GM21529 (cell line): ENCODE measurements at regions not wholly inside any gene's neighbourhood (a gene's known extent, or its start where the extent isn't known, plus 50 kb on each side); places are given as distances from the start of the nearest gene placed in this dataset.

Experiments used
- ATAC-seq: cut with Tn5 transposase; IDR thresholded peaks from one replicate; pipeline ENCODE4 v1.9.1; 2021; ENCODE audit not compliant: unreplicated experiment

DNA sequence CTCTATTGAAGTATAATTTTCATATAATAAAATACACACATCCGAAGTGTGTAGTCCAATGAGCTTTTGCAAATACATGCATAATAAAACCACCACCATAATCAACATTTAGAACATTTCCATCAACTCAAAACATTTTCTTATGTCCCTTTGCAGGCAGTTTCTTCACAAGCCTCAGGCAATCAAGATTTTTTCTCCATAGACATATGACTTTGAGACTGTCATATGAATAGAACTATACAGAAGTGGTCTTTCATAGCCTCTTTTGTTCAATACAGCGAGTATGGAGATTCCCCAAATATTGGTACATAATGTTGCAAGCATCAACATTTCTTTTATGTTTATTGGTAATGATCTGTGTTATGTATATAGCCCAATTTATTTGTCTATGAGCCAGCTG is 983.2 kb downstream of the CDH11 start:
- ATAC-seq = no peak

DNA sequence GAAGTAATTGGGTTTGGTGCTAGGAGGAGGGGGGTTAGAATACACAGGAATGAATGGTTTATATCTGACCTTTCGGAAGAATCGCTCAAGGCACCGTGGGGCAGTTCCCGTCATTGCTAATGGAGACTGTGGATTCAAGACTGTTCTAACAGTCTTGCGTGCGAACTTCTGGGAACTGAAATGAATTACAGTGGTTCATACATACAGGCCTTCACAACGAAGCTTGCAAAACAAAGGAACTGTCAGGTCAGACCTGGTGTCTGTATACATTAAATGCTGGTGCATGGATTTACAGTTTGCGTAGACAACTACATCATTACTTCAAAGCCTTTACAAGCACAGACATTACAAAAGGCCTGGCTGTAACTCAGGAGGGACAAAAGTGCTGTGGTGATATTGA is 983.9 kb downstream of the CDH11 start:
- ATAC-seq = no peak

DNA sequence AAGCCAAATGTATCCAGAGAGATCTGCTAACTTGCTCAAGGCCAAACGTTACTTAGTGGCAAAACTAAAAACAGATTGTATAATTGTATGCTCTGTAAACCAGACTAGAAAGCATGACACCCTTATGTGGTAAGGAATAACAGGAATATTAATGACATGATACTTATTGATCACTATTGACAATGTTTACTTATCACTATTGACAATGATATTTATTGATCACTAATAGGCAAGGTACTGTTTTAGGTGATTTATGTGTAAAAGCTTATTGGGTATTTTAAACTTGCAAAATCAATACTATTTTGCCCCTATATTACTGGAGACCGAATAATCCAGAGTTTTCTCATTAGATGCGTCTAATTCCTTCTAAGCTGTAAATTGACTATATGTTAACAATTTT is 985.1 kb downstream of the CDH11 start:
- ATAC-seq = no peak

DNA sequence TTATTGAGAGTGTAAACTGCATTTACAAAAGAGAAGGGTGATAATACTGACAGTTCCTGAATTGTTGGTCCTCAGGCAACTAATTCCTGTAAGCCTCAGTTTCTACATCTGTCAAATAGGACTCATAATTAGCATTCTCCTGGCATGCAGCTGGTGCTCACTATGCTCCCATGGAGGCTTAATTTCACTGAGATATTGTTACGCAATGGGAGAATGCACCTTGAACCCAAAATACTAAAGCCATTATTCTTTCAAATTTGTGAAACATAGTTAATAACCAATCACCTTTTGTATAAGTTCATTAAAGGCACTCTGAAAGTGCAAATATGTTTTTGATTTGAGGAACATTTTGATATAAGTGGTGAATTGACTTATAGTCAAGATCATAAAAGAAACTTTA is 985.5 kb downstream of the CDH11 start:
- no peak for ATAC-seq

DNA sequence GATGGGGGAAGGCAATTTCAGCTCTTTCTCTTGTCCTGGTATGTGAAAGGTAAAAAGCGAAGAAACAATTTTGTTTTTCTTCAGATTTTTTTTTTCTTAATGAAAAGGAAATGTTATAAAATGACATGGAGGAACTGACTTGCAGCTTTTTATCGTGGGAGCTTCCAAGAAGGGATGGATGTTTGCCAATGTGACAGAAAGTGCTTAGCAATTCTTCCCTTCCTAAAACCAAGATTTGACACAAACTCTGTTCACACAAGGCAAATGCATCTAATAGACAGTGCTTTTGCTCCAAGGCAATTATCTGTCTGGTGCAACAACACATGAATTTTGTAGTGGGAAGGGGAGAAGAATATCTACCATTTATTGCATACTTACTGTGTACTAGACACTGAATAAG is 988.5 kb downstream of the CDH11 start:
- ATAC-seq = no peak

DNA sequence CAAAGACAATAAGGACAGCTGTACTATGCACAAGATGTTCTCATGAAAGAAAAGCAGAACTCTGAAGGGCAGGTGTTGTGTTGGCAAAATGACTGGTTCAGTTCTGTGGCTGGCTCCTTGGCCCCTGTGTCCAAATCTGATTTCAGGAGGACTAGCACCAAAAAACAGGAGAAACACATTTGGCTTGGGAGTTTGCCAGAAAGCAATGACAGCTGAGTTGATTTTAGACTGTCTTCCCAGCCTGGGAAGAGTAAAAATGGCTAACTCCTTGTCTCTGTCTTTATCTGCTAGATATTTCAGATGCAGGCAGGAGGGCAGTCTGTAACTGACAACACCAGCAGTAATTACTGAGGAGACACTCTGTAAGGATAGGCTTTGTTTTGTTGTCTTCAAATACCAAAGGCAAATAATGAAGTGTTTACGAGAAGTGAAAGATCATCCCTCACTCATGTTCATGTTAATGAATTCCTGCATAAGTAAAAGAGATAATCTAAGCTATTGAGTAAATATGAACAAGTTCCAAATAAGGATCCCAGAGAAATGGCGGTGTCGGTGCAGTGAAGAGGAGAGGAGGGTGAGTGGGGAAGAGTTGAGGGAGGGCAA is 989.0 kb downstream of the CDH11 start:
- no peak for ATAC-seq

DNA sequence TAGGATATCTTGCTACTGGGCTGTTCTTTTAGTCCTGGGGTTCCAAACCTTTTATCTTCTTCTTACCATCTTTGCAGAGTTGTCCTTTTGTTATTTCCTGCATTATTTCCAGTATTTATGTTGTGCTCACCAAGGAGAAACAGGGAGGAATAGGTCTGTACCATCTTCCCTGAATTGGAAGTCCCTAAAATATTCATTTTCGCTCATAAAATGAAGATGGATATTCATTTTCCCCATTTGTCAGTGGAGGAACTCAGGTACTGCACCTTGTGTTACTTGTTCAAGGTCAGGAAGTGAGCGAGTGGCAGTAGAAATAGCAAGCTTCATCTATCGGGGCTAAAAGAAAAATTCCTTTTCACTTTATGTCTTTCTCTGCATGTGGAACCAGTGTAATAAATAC is 989.7 kb downstream of the CDH11 start:
- no peak for ATAC-seq

DNA sequence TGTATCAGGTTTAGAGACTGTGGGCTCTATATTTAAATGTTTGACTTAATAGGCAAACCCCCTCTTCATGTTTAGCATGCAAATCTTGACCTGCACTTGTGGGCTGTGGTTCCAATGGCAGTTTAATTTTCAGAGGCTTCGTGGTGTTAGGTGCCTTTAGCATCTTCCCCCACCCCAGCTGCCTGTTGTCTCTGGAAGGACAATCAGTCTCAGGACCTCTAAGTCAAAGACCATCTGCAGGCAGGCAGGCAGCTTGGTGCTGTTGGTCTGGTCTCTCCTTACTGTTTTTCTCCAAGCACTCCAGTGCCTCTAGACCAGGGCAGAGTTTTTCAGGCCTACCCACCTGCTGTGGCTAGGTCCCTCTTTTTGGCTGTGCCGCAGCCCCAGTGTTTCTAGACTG is 990.4 kb downstream of the CDH11 start:
- no peak for ATAC-seq

DNA sequence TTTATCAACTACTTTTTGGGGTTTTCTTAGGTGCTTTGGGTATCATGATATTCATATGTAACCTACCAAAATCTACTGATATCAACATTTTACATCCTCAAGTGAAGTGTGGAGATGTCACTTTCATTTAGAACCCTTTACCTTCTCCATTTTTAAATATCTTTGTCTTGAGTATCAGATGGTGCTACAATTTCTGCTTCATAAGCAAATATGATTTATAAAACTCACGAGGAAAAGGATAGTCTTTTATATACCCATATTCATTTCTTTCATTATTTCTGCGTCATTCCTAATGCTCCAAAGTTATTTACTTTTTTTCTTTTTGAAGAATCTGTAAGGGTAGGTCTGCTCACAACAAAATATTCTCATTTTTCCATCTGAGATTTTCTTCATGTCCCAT is 991.7 kb downstream of the CDH11 start:
- no peak for ATAC-seq

DNA sequence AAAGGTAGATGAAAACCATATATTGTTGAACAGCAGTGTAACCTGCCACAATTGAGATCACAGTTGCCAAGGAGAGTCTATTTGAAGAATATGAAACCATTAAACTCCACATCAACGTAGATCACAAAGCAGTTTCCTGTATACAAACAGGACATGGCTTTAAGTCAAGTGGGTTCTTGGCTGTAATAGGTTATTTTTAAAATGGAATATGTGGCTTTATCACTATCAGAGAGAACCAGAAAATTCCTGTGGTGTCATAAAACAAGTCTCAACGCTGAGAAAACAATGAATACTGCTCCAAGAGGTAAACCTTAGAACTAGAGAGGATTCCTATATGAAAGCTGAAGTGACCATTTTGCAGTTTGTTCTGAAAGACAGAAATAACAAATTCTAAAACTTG is 999.7 kb downstream of the CDH11 start:
- no peak for ATAC-seq

DNA sequence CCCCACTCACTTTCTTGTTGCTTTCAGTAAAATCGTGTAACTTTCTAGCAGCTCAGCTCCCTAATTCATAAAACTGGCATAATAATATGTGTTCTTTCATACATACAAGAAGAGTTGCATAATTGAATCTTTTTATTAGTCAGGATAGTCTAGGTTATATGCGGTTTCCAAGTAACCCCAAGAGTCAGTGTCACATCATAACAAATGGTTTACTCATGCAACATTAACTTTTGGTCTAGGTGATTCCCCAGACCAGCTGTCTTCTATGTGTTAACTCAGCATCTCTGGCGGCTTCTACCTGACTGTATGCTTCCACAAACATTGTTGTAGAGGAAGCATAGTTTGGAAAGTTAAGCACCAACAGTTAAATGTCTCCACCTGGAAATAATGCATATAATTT is 1000.4 kb downstream of the CDH11 start:
- no peak for ATAC-seq

DNA sequence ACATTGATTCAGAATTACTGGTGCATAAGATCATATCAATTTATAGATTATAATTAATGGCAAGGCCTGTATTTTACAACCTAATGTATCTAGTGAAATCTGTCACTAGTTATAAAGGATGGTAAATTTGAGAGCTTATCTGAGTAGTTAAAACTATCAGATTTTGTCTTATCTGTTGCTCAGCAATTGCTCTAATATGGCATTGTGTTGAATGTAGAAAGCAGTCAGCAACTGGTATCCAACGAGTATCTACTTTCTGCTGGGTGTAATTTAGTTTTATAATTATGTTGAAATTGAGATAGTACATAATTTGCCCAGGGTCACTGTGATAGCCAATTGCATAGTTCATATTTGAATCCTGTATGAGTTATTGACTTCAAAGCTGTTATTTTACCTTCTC is 1005.7 kb downstream of the CDH11 start:
- ATAC-seq = no peak

DNA sequence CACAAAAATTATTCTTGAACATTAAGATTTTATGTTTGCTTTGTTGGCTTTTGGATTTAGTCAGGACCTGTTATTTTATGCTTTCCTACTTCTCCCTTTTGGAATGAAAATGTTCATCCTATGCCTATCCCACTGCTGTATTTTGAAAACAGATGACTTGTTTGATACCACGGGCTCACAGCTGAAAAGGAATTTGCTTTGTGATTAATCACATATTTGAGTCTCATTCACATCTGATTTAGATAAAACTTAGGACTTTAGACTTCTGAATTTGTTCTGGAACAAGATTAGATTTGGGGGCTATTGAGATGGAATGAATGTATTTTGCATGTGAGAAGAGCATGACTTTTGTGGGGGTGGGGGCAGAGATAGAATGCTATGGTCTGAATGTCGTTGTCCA is 1012.6 kb downstream of the CDH11 start:
- no peak for ATAC-seq

DNA sequence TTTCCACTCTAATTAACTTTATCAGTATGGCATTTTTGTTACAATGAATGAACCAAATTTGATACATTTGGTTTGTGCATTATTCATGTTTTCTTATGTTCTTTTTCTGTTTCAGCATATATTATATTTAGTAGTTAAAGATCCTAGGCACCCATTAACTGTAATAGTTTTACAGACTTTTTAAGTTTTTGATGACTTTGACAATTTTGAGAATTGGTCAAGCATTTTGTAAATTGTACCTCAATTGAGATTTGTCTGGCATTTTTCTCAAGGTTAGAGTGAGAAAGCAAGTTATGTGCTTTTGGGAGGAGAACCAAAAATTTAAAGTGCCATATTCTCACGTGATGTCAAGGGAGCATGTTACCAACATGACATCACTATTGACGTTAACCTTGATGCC is 1019.2 kb downstream of the CDH11 start:
- ATAC-seq = no peak

DNA sequence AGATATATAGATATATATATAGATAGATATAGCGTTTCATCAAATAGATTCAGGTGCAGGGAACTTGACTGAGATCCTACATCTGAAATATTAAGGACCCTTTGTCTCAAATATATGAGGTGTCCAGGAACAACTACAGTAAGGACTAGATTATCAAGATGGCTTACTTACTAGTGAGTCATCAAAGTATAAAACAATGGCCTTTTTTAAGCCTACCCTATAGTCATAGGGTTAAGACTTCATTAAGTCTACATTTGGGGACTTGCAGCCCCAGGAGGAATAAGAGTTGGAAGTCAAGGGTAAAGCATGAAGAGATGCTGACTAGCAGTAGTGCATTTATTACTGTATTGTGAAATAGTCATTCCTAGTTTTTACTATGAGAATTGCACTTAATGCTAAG is 1023.4 kb downstream of the CDH11 start:
- ATAC-seq = no peak

DNA sequence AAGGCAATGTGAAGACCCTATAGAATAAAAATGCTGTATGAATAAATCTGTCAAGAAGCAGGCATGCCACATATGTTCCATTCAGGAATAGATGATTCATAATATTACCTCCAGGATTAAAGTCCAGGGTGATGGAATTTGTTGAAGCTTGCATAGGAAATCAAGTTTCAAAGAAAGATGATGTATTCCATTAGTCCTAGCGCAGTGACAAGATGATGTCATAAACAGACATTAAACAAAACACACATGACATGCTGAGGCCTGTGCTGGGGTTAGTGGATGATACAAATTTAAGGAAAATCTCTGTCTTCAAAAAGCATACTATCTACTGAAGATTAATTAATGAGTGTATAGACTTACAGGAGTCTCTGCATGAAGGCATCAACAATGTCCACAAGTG is 1025.2 kb downstream of the CDH11 start:
- no peak for ATAC-seq

DNA sequence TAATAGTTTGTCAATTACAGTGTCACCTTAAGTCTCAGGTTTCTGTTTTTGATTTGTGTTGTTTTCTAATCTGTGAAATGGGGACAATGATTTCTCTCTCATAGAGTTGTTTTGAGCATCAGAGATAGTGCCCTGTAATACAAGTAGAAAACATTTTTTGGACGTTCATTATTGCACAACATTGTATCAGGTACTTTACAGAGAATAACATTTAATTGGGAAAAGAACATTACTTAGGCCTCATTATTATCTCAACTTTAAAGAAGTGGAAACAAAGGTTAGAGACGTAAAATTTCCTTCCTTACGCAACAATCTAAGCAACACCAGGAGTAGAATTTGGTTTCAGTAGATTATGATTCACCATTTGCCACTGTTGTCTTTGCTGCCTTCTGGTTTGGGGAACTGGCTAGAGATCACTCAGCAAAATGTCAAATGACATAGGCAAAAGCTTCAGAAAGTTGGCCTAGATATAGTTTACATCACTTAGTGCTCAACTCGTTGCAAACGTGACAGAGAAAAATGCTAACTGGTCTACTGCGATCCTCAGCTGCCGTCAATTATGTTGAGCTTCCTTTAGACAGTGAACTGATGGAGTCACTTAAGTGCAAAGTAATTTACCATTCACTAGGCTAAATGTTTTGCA is 1026.8 kb downstream of the CDH11 start:
- ATAC-seq = no peak

DNA sequence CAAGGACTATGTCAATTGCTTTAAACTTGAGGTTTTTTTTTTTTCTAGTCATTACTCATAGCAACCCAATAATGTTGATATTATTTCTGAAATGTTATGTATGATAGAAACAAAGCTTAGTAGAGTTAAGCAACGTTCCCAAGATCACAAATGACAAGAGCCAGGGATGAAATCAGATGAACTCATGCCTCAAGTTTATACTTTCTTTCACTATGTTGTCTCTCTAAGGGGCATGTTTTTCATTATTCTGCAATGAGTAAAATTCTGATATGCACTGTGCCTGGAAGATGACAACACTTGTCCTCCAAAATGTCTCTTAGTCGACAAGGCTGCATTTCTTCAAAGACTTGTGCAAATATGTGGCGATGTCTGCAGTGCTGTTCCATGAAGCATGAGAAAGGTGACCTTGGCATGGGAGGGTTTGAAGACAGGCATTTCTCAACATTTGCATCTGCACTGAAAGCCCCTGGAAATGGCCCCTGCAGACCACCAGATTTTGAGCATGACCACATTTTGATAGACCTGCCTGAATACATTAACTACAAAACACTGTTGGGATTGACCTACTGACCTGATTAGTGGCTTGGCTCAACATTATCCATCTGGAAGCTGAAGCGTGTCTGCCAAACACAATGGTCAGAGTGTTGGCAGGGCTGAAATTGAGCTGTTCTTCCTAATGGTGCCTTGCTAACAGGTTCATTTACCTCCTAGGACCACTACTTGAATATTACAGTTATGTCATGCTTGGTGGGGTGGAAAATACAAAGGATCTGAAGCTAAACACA is 1027.5 kb downstream of the CDH11 start:
- ATAC-seq = no peak

DNA sequence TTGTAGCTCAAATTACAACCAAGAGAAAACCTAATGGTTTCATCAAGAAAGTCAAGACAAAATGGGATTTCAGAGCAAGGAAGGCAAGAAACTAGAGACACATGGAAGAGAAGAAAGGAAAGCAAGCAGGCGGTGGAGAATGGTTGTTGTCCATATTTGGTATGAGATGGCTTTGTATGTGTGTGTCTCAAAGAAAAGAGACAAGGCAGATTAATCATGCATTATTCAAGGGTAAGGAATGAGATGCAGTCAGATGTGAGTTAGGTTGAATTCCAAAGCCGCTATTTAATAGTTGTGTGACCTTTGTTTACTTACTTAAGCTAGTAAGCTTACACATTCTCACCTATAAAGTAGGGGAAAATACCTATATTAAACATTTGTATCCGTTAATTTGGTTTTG is 1029.6 kb downstream of the CDH11 start:
- ATAC-seq = no peak

DNA sequence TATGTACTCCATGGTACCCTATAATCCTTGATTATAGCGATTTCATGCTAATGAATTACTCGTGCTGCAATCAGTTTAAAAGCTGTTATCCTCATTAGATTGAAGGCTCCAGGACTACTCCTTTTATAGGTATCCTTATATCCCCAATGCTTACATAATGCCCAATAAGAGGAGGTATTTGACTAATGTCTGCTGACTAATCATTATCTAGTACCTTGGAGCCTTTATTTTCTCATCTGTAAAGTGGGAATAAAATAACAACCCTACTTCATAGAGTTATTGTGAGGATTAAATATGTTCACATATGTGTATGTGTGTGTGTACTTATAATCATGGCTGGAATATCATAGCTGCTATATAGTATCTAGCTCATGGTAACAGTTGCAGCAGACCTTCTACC is 1031.5 kb downstream of the CDH11 start:
- ATAC-seq = no peak

DNA sequence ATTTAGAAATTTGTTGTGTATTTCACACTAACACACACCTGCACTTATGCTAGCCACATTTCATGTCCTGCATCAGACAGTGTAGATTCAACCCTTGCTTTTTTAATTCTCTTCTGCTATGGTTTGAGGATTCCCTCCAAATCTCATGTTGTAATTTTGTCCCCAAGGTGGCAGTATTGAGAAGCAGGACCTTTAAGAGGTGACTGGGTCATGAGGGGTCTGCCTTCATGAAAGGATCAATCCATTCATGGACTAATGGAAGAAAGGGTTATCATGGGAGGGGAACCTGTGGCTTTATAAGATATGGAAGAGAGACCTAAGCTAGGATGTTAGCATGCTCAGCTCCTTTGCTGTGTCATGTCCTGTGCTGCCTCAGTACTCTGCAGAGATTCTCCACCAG is 1032.2 kb downstream of the CDH11 start:
- no peak for ATAC-seq

DNA sequence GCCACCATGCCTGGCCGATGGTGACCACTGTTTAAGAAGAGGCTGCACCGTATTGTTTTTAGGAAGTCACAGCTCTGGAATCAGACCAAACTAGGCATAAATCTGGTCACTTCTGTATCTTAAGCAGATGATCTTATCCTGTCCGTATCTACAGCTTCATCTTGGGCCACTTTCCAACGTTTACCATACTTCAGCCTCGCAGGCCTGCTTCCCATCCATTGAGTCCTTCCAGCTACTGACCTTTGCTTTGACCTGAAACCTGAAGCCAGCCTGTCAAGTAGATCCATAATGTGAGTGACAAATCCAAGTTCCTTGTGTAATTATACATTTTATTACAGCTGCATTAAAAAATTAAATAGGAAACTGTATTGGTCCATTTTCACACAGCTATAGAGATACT is 1033.0 kb downstream of the CDH11 start:
- no peak for ATAC-seq

DNA sequence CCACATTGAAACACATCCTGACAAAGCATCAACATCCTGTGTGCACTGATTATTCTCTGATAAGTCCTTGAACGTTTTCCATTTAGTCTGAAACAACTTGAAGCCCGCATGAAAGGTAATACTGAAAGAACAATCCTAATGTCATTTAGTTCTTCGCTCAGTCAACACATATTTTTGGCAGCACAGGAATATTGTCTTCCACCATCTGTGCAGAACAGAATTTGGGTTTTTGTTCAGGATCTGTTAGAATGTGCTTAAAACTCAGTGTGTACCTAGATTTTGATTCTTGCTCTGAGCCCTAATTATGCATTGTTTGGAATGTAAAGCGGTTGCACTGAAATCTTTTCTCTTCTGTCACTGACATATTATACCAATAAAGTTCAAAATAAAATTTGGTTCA is 1036.6 kb downstream of the CDH11 start:
- no peak for ATAC-seq
